HepG2 (cell line): ENCODE measurements at regions not wholly inside any gene's neighbourhood (a gene's known extent, or its start where the extent isn't known, plus 50 kb on each side); places are given as distances from the start of the nearest gene placed in this dataset.
A peak's percentile ranks its signal among the peaks of the same experiment; 100 is the strongest.

Experiments used
- ATAC-seq: fragments of 200-7000 bp; cut with Tn5 transposase; 3 replicates; pipeline ENCODE4 v1.9.1; 2020; ENCODE audit warnings: mild to moderate bottlenecking, moderate library complexity
- BruUV-seq: library from RNA; stranded (reverse); fragments of 400-500 nt; replicated peaks from 2 replicates; lab custom pipeline; 2021; lab: Mats Ljungman, UMichigan
- CTCF ChIA-PET: fragments of 300-600 bp; formaldehyde crosslinking; extraction: SDS; loops from one replicate; lab custom pipeline; 2021; ENCODE audit warnings: low total read pairs, inconsistent platforms, low intra/inter-chr PET ratio; lab: Yijun Ruan, JAX
- POLR2A ChIA-PET: fragments of 350-600 bp; sonication (Branson Sonifier 250); formaldehyde crosslinking; loops from one replicate; lab custom pipeline; 2020; ENCODE audit warnings: antibody characterized with exemption, inconsistent platforms; lab: Yijun Ruan, JAX
- DNase-seq: peaks from one replicate; pipeline ENCODE4 v3.0.0-alpha.2; 2015; ENCODE audit warnings: low spot score
- FAIRE-seq: peaks from 3 replicates; lab custom pipeline; 2011; peaks lifted over from hg19 to GRCh38; lab: Jason Lieb, UNC
- H2AFZ ChIP-seq: one replicate; pipeline ENCODE4 v1.6.1; 2011; ENCODE audit warnings: low read length, inconsistent platforms
- H3K27ac ChIP-seq: fragments of 300-600 bp; 3 replicates; pipeline ENCODE4 v1.8.0; 2011; ENCODE audit warnings: mixed run types, mild to moderate bottlenecking, mixed read lengths, low read length, inconsistent platforms; ENCODE audit not compliant: insufficient read depth; ENCODE audit errors: extremely low read length
- H3K27me3 ChIP-seq, 2 experiments: fragments of 200-600 bp in 1 of 2; 2 replicates in 1 of 2; 3 replicates in 1 of 2; pipeline versions ENCODE4 v1.6.0 to v1.8.0; 2011; ENCODE audit warnings: low read length in 2 of 2, mild to moderate bottlenecking in 2 of 2, moderate library complexity in 2 of 2, inconsistent platforms in 1 of 2; ENCODE audit not compliant: insufficient read depth in 2 of 2, control insufficient read depth in 1 of 2
- H3K36me3 ChIP-seq, 2 experiments: fragments of 200-600 bp in 1 of 2; replicated peaks in 1 of 2; 2 replicates in 1 of 2; 3 replicates in 1 of 2; pipeline versions ENCODE4 v1.5.1 to v1.8.0; 2011; ENCODE audit warnings: low read length in 2 of 2, inconsistent platforms in 1 of 2; ENCODE audit not compliant: insufficient read depth in 2 of 2, control insufficient read depth in 1 of 2
- H3K4me1 ChIP-seq: 2 replicates; pipeline ENCODE4 v1.5.1; 2012; ENCODE audit warnings: low read length, inconsistent platforms; ENCODE audit not compliant: insufficient read depth
- H3K4me2 ChIP-seq: 2 replicates; pipeline ENCODE4 v1.6.0; 2011; ENCODE audit warnings: low read depth, low read length, inconsistent platforms
- H3K4me3 ChIP-seq, 3 experiments: fragments of 200-600 bp in 1 of 3; sonication (generic), shearing (Covaris generic) in 1 of 3; replicated peaks in 1 of 3; 2 replicates each; pipeline ENCODE4 v1.5.1; 2011 to 2016; ENCODE audit warnings: low read length in 3 of 3, inconsistent platforms in 2 of 3, low read depth in 2 of 3, mild to moderate bottlenecking in 2 of 3, control low read depth in 1 of 3, mixed read lengths in 1 of 3; ENCODE audit not compliant: insufficient read depth in 1 of 3
- H3K79me2 ChIP-seq: one replicate; pipeline ENCODE4 v1.6.1; 2011; ENCODE audit warnings: low read length, inconsistent platforms; ENCODE audit not compliant: insufficient read depth
- H3K9ac ChIP-seq: 2 replicates; pipeline ENCODE4 v1.6.0; 2011; ENCODE audit warnings: mild to moderate bottlenecking, low read depth, low read length, inconsistent platforms; ENCODE audit not compliant: insufficient read depth
- H3K9me3 ChIP-seq: 2 replicates; pipeline ENCODE4 v1.5.1; 2012; ENCODE audit warnings: mild to moderate bottlenecking, low read length
- H4K20me1 ChIP-seq: 2 replicates; pipeline ENCODE4 v1.6.0; 2011; ENCODE audit warnings: inconsistent platforms, mild to moderate bottlenecking, low read length, moderate library complexity; ENCODE audit not compliant: insufficient read depth
- ELF1 ChIP-seq: sonication (generic); formaldehyde crosslinking; IDR thresholded peaks from 2 replicates; pipeline ENCODE4 v1.4.0; 2020; ENCODE audit warnings: missing genetic modification reagents
- ETV5 ChIP-seq: IDR thresholded peaks from 2 replicates; pipeline ENCODE4 v1.6.1; 2018; ENCODE audit warnings: missing biosample characterization, missing genetic modification reagents, inconsistent platforms, borderline replicate concordance
- GABPA ChIP-seq, 2 experiments: IDR thresholded peaks; 2 replicates each; pipeline ENCODE4 v1.6.1; 2011 to 2016; ENCODE audit warnings: low read depth in 2 of 2, low read length in 1 of 2, missing biosample characterization in 1 of 2, missing genetic modification characterization in 1 of 2
- GABPB1 ChIP-seq: IDR thresholded peaks from 2 replicates; pipeline ENCODE4 v1.6.1; 2016; ENCODE audit warnings: mild to moderate bottlenecking, missing genetic modification reagents, moderate library complexity, missing compliant biosample characterization
- HIVEP1 ChIP-seq: sonication (generic); formaldehyde crosslinking; IDR thresholded peaks from 2 replicates; pipeline ENCODE4 v1.4.0; 2020; ENCODE audit warnings: mild to moderate bottlenecking, missing genetic modification reagents
- NR2C2 ChIP-seq: sonication (generic); formaldehyde crosslinking; IDR thresholded peaks from 2 replicates; pipeline ENCODE4 v1.4.0; 2020; ENCODE audit warnings: missing genetic modification reagents, mild to moderate bottlenecking, moderate library complexity, borderline replicate concordance
- UBTF ChIP-seq: sonication (generic); formaldehyde crosslinking; IDR thresholded peaks from 2 replicates; pipeline ENCODE4 v1.4.0; 2020; ENCODE audit warnings: mild to moderate bottlenecking, missing genetic modification reagents
- ZMYM4 ChIP-seq: sonication (generic); formaldehyde crosslinking; IDR thresholded peaks from 2 replicates; pipeline ENCODE4 v1.8.1; 2023; ENCODE audit warnings: mild to moderate bottlenecking, missing genetic modification reagents
- ZZZ3 ChIP-seq: sonication (generic); formaldehyde crosslinking; IDR thresholded peaks from 2 replicates; pipeline ENCODE4 v1.4.0; 2020; ENCODE audit warnings: missing genetic modification reagents, mild to moderate bottlenecking, borderline replicate concordance
- WGBS: methylation state at CpG from one replicate; pipeline ENCODE4 v1.1.6; 2017; ENCODE audit warnings: low lambda C conversion rate; 5-methylcytosine and 5-hydroxymethylcytosine counted together
- in situ Hi-C: cut with HindIII; loops from 2 replicates; pipeline ENCODE4 v1.10.0; 2017; ENCODE audit warnings: low pct_unique_long_range_greater_than_20kb; ENCODE audit not compliant: extremely low pct_ligation_motif_present
- intact Hi-C: fragments of 100-400 bp; cut with micrococcal nuclease; formaldehyde crosslinking; loops from one replicate; pipeline ENCODE4 v1.10.0; 2022; ENCODE audit not compliant: unreplicated experiment

- intact Hi-C loops, result no loop called here
- Histone ChIP-seq H3K79me2 (no peaks in the 10 kb centered on the region), H3K27me3 (peaks cover 0 to 4% of the 10 kb centered on the region in 2 experiments; a peak in 2 of 5 replicates), H3K4me3 (no peak overlapping the region), H3K4me1 (peaks cover 15% of the 10 kb centered on the region), H3K27ac (no peak overlapping the region), H2AFZ (peak overlapping the region; percentile 39), H3K9ac (no peak overlapping the region), H3K36me3 (no peaks in the 10 kb centered on the region), H4K20me1 (no peaks in the 10 kb centered on the region), H3K4me2 (peak overlapping the region; percentile 50; the same call in 1 of the 2 replicates), H3K9me3 (no peaks in the 10 kb centered on the region)
- POLR2A ChIA-PET, result no interaction called here
- peak; percentile 44 for ATAC-seq
- TF ChIP-seq HIVEP1 (CRISPR knock-in tag), result no peak
- TF ChIP-seq ETV5 (CRISPR knock-in tag), result peak; percentile 41; the same call in 1 of the 2 replicates
- TF ChIP-seq GABPA (IDR thresholded peaks at IDR 0.05; ENCODE audit: low read depth, low read length), result peak; percentile 58
- TF ChIP-seq GABPA (CRISPR knock-in tag; IDR thresholded peaks at IDR 0.05; ENCODE audit: low read depth), result peak; percentile 84
- peak; percentile 26; the same call in 1 of the 2 replicates for TF ChIP-seq ZMYM4
- peak; percentile 75 for TF ChIP-seq NR2C2 (CRISPR knock-in tag)
- TF ChIP-seq ELF1 (CRISPR knock-in tag), result 0 out of 2 replicates have a peak, but pooled peaks have one; percentile 24
- peak; percentile 71 for TF ChIP-seq GABPB1 (CRISPR knock-in tag)
- TF ChIP-seq ZZZ3 (CRISPR knock-in tag), result no peak
- no peak for TF ChIP-seq UBTF (CRISPR knock-in tag)
- no TSS peak for BruUV-seq
- WGBS, result 19% methylated on average over 9 of the region's 9 CpGs
- in situ Hi-C loops, result no loop called here
- CTCF ChIA-PET, result no interaction called here
- no peak for DNase-seq
- FAIRE-seq, result no peak
Observed at GRCh38 chr2:230643576-230644291, 68.9 kb upstream of the CAB39 start.
